ENCODE measurements at regions not wholly inside any gene's neighbourhood (a gene's known extent, or its start where the extent isn't known, plus 50 kb on each side); places are given as distances from the start of the nearest gene placed in this dataset.

GRCh38 chr21:15207231-15207630 is 142.4 kb upstream of the NRIP1 start:
- TF ChIP-seq CTCF (IDR thresholded peaks at IDR 0.05) (no peak), POLR2A (IDR thresholded peaks at IDR 0.05) (no peak)

Measured in breast epithelium (tissue), 3 donors.